PC-3 (cell line): ENCODE measurements at regions not wholly inside any gene's neighbourhood (a gene's known extent, or its start where the extent isn't known, plus 50 kb on each side); places are given as distances from the start of the nearest gene placed in this dataset.

ENCODE experiments used
- ATAC-seq: fragments of 200-7000 bp; cut with Tn5 transposase; 2 replicates; pipeline ENCODE4 v1.9.1; 2020; ENCODE audit warnings: mild to moderate bottlenecking, moderate library complexity
- BruUV-seq: library from RNA; stranded (reverse); fragments of 400-500 nt; replicated peaks from 2 replicates; lab custom pipeline; 2021; lab: Mats Ljungman, UMichigan
- CTCF ChIA-PET: fragments of 300-600 bp; sonication (Branson Sonifier 250); formaldehyde crosslinking; loops from one replicate; lab custom pipeline; 2022; ENCODE audit warnings: antibody characterized with exemption; lab: Charles Lee
- POLR2A ChIA-PET: fragments of 300-600 bp; sonication (Branson Sonifier 250); formaldehyde crosslinking; loops from one replicate; lab custom pipeline; 2022; ENCODE audit warnings: antibody characterized with exemption; ENCODE audit not compliant: unreplicated experiment; lab: Charles Lee
- DNase-seq: peaks from one replicate; pipeline ENCODE4 v3.0.0-alpha.2; 2015
- H2AFZ ChIP-seq: fragments of 300-600 bp; sonication (generic); 2 replicates; pipeline ENCODE4 v1.6.0; 2016; ENCODE audit warnings: antibody characterized with exemption, low read length
- H3F3A ChIP-seq: fragments of 300-600 bp; sonication (generic); one replicate; pipeline ENCODE4 v1.6.0; 2017; ENCODE audit warnings: antibody characterized with exemption, low read length, control low read depth, mild to moderate bottlenecking; ENCODE audit not compliant: unreplicated experiment
- H3K27ac ChIP-seq: fragments of 300-600 bp; sonication (generic); 2 replicates; pipeline ENCODE4 v1.5.1; 2016; ENCODE audit warnings: mild to moderate bottlenecking, low read length
- H3K27me3 ChIP-seq: fragments of 300-600 bp; sonication (generic); 2 replicates; pipeline ENCODE4 v1.6.1; 2016; ENCODE audit warnings: low read length, mixed read lengths
- H3K36me3 ChIP-seq: fragments of 300-600 bp; sonication (generic); 2 replicates; pipeline ENCODE4 v1.6.1; 2016; ENCODE audit warnings: low read depth, mixed run types, low read length, mixed read lengths
- H3K4me1 ChIP-seq: fragments of 300-600 bp; sonication (generic); 2 replicates; pipeline ENCODE4 v1.5.1; 2016; ENCODE audit warnings: low read length; ENCODE audit not compliant: insufficient read depth
- H3K4me2 ChIP-seq: fragments of 300-600 bp; sonication (generic); 2 replicates; pipeline ENCODE4 v1.6.0; 2016; ENCODE audit warnings: low read length
- H3K4me3 ChIP-seq: fragments of 300-600 bp; sonication (generic); 2 replicates; pipeline ENCODE4 v1.5.1; 2016; ENCODE audit warnings: mild to moderate bottlenecking, low read length, mixed read lengths
- H3K79me2 ChIP-seq: fragments of 300-600 bp; sonication (generic); 2 replicates; pipeline ENCODE4 v1.6.1; 2017; ENCODE audit warnings: low read length, mixed read lengths
- H3K9ac ChIP-seq: fragments of 300-600 bp; sonication (generic); 2 replicates; pipeline ENCODE4 v1.6.0; 2016; ENCODE audit warnings: mild to moderate bottlenecking, low read length
- H3K9me2 ChIP-seq: fragments of 300-600 bp; sonication (generic); replicated peaks from 2 replicates; pipeline ENCODE4 v1.6.1; 2016; ENCODE audit warnings: mixed run types, low read length, mixed read lengths
- H3K9me3 ChIP-seq: fragments of 300-600 bp; sonication (generic); 2 replicates; pipeline ENCODE4 v1.6.1; 2016; ENCODE audit warnings: low read length, mixed read lengths
- H4K20me1 ChIP-seq: fragments of 300-600 bp; sonication (generic); 2 replicates; pipeline ENCODE4 v1.6.1; 2016; ENCODE audit warnings: low read length, mixed read lengths
- EZH2 ChIP-seq: fragments of 300-600 bp; sonication (generic); IDR thresholded peaks from one replicate; pipeline ENCODE4 v1.6.1; 2017; ENCODE audit warnings: antibody characterized with exemption, mild to moderate bottlenecking, low read length; ENCODE audit not compliant: unreplicated experiment
- EZH2phosphoT487 ChIP-seq: fragments of 300-600 bp; sonication (generic); IDR thresholded peaks from 2 replicates; pipeline ENCODE4 v1.6.1; 2018; ENCODE audit warnings: mild to moderate bottlenecking, antibody characterized with exemption, low read length, borderline replicate concordance
- intact Hi-C: fragments of 100-400 bp; cut with micrococcal nuclease; formaldehyde crosslinking; loops from 2 replicates; pipeline ENCODE4 v1.9.0; 2023
- TF ChIP-seq, protein P1 (sequence below): fragments of 300-600 bp; sonication (generic); conservative IDR thresholded peaks from 2 replicates; pipeline ENCODE4 v1.5.1; 2017; ENCODE audit warnings: antibody characterized with exemption, low read depth, mild to moderate bottlenecking, low read length

DNA sequence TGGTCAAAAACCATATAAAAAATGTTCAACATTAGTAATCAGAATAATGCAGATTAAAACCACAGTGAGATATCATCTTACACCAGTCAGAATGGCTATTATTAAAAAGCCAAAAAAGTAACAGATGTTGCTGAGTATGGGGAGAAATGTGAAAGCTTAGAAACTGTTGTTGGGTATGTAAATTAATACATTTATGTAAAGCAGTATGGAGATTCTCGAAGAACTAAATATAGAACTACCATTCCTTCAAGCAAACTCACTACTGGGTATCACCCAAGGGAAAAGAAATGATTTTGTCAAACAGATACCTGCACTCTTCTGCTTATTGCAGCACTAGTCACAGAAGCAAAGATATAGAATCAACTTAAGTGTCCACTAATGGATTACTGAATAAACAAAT, 576.4 kb upstream of the EPHA5 start:
- Histone ChIP-seq H4K20me1 (no peaks in the 10 kb centered on the region), H3K4me3 (no peak overlapping the region), H3K4me2 (no peak overlapping the region), H3K9me3 (no peaks in the 10 kb centered on the region), H3K4me1 (no peaks in the 10 kb centered on the region), H3K36me3 (no peaks in the 10 kb centered on the region), H3K9me2 (no peaks in the 10 kb centered on the region; the same call in 1 of the 2 replicates), H3K27ac (no peak overlapping the region), H3K79me2 (no peaks in the 10 kb centered on the region), H3K9ac (no peak overlapping the region), H3K27me3 (no peaks in the 10 kb centered on the region), H3F3A (no peaks in the 10 kb centered on the region), H2AFZ (no peak overlapping the region)
- TF ChIP-seq, protein P1, sequence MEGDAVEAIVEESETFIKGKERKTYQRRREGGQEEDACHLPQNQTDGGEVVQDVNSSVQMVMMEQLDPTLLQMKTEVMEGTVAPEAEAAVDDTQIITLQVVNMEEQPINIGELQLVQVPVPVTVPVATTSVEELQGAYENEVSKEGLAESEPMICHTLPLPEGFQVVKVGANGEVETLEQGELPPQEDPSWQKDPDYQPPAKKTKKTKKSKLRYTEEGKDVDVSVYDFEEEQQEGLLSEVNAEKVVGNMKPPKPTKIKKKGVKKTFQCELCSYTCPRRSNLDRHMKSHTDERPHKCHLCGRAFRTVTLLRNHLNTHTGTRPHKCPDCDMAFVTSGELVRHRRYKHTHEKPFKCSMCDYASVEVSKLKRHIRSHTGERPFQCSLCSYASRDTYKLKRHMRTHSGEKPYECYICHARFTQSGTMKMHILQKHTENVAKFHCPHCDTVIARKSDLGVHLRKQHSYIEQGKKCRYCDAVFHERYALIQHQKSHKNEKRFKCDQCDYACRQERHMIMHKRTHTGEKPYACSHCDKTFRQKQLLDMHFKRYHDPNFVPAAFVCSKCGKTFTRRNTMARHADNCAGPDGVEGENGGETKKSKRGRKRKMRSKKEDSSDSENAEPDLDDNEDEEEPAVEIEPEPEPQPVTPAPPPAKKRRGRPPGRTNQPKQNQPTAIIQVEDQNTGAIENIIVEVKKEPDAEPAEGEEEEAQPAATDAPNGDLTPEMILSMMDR: no peak
- TF ChIP-seq EZH2 (no peak), EZH2phosphoT487 (no peak)
- BruUV-seq: no TSS peak
- ChIA-PET CTCF (no interaction called here), POLR2A (no interaction called here)
- intact Hi-C loops: no loop called here
- DNase-seq (no peak), ATAC-seq (no peak)

DNA sequence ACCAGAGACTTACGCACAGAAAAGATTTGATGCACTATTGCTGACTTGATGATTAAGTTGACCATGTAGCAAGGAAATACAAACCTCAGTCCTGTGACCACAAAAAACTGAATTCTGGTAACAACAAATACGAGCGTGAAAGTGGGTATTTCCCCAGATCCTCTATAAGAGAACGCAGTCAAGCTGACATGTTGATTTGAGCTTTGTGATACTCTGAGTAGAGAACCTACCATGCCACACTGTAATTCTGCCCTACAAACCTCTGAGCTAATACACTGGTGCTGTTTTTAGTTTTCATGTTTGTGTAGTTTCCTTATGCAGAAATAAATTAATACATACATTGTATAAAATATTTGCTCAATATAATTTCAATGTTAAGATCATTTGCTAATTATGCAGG, 565.6 kb upstream of the EPHA5 start:
- no TSS peak for BruUV-seq
- H3K9ac ChIP-seq: no peak overlapping the region
- H3K79me2 ChIP-seq: no peaks in the 10 kb centered on the region
- H3K9me2 ChIP-seq: no peaks in the 10 kb centered on the region
- H3K9me3 ChIP-seq: no peaks in the 10 kb centered on the region
- no peak overlapping the region for H3K4me3 ChIP-seq
- intact Hi-C loops: no loop called here
- CTCF ChIA-PET: no interaction called here
- H4K20me1 ChIP-seq: no peaks in the 10 kb centered on the region
- H3K4me2 ChIP-seq: no peak overlapping the region
- DNase-seq (no peak), ATAC-seq (no peak)
- H3F3A ChIP-seq: no peaks in the 10 kb centered on the region
- TF ChIP-seq EZH2phosphoT487 (no peak), EZH2 (no peak)
- TF ChIP-seq, protein P1: no peak
- H3K4me1 ChIP-seq: no peaks in the 10 kb centered on the region
- H3K36me3 ChIP-seq: no peaks in the 10 kb centered on the region
- no peak overlapping the region for H3K27ac ChIP-seq
- no peaks in the 10 kb centered on the region for H3K27me3 ChIP-seq
- H2AFZ ChIP-seq: no peak overlapping the region
- POLR2A ChIA-PET: no interaction called here

DNA sequence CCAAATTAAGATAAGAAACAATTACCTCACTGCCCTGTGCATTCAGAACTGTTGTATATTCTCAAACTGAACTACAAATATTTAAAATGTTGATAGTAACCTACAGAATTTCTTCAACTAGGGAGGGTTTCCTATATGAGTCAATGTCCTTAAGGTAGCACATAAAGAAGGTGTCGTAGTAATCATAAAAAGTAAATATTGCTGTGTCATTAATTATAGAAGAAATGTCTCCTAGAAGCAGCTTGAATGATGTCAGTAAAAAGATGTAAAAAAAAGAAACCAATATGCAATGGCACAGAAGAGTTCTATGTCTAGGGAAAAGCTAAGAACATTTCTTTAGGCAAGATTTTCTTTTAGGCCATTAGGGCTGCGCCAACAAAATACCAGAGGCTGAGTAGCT, 559.6 kb upstream of the EPHA5 start:
- Histone ChIP-seq H3K27ac (no peak overlapping the region), H3F3A (no peaks in the 10 kb centered on the region), H3K4me2 (no peak overlapping the region), H3K4me3 (no peak overlapping the region), H2AFZ (no peak overlapping the region), H3K4me1 (no peaks in the 10 kb centered on the region), H3K9ac (no peak overlapping the region), H3K36me3 (no peaks in the 10 kb centered on the region), H4K20me1 (no peaks in the 10 kb centered on the region), H3K27me3 (no peaks in the 10 kb centered on the region), H3K9me2 (no peaks in the 10 kb centered on the region), H3K79me2 (no peaks in the 10 kb centered on the region), H3K9me3 (no peaks in the 10 kb centered on the region)
- no peak for ATAC-seq
- CTCF ChIA-PET: no interaction called here
- intact Hi-C loops: no loop called here
- TF ChIP-seq EZH2: no peak
- TF ChIP-seq, protein P1: no peak
- TF ChIP-seq EZH2phosphoT487: no peak
- POLR2A ChIA-PET: no interaction called here
- no peak for DNase-seq
- no TSS peak for BruUV-seq
